ENCODE measurements at regions not wholly inside any gene's neighbourhood (a gene's known extent, or its start where the extent isn't known, plus 50 kb on each side); places are given as distances from the start of the nearest gene placed in this dataset.
A peak's percentile ranks its signal among the peaks of the same experiment; 100 is the strongest.

- DNase-seq (ENCODE audit: low read depth) (no peak), FAIRE-seq (no peak)
- no peaks in the 10 kb centered on the region for H3K36me3 ChIP-seq (ENCODE audit: control insufficient read depth, insufficient read depth, low read length)
- no peaks in the 10 kb centered on the region for H3K27me3 ChIP-seq (ENCODE audit: control insufficient read depth, insufficient read depth, low read length)
- no peak overlapping the region for H3K4me3 ChIP-seq (ENCODE audit: low read depth, low read length)
- no peak for TF ChIP-seq CTCF (IDR thresholded peaks at IDR 0.05; ENCODE audit: insufficient read depth, low read length, severe bottlenecking)
These were observed 448.9 kb upstream of the DPH6 start for GRCh38 chr15:35994876-35995275.

- no peak for TF ChIP-seq CTCF (IDR thresholded peaks at IDR 0.05; ENCODE audit: insufficient read depth, low read length, severe bottlenecking)
- FAIRE-seq: no peak
- H3K4me3 ChIP-seq (ENCODE audit: low read depth, low read length): no peak overlapping the region
- no peaks in the 10 kb centered on the region for H3K27me3 ChIP-seq (ENCODE audit: control insufficient read depth, insufficient read depth, low read length)
- H3K36me3 ChIP-seq (ENCODE audit: control insufficient read depth, insufficient read depth, low read length): no peaks in the 10 kb centered on the region
- no peak for DNase-seq (ENCODE audit: low read depth)
These were observed 453.0 kb upstream of the DPH6 start for GRCh38 chr15:35998663-35999602.

- H3K36me3 ChIP-seq (ENCODE audit: control insufficient read depth, insufficient read depth, low read length): no peaks in the 10 kb centered on the region
- H3K27me3 ChIP-seq (ENCODE audit: control insufficient read depth, insufficient read depth, low read length): no peaks in the 10 kb centered on the region
- no peak for DNase-seq (ENCODE audit: low read depth)
- no peak for TF ChIP-seq CTCF (IDR thresholded peaks at IDR 0.05; ENCODE audit: insufficient read depth, low read length, severe bottlenecking)
- H3K4me3 ChIP-seq (ENCODE audit: low read depth, low read length): no peak overlapping the region
- FAIRE-seq: no peak
These were observed 459.0 kb upstream of the DPH6 start for GRCh38 chr15:36004891-36005490.

- Histone ChIP-seq H3K27me3 (ENCODE audit: control insufficient read depth, insufficient read depth, low read length) (no peaks in the 10 kb centered on the region), H3K4me3 (ENCODE audit: low read depth, low read length) (no peak overlapping the region), H3K36me3 (ENCODE audit: control insufficient read depth, insufficient read depth, low read length) (no peaks in the 10 kb centered on the region)
- FAIRE-seq (no peak), DNase-seq (ENCODE audit: low read depth) (peak; percentile 44)
- TF ChIP-seq CTCF (IDR thresholded peaks at IDR 0.05; ENCODE audit: insufficient read depth, low read length, severe bottlenecking): no peak
These were observed 459.6 kb upstream of the DPH6 start for GRCh38 chr15:36005542-36005941.

GRCh38 chr15:36007699-36008098, 461.7 kb upstream of the DPH6 start:
- Histone ChIP-seq H3K36me3 (ENCODE audit: control insufficient read depth, insufficient read depth, low read length) (no peaks in the 10 kb centered on the region), H3K4me3 (ENCODE audit: low read depth, low read length) (no peak overlapping the region), H3K27me3 (ENCODE audit: control insufficient read depth, insufficient read depth, low read length) (no peaks in the 10 kb centered on the region)
- FAIRE-seq: no peak
- no peak for DNase-seq (ENCODE audit: low read depth)
- TF ChIP-seq CTCF (IDR thresholded peaks at IDR 0.05; ENCODE audit: insufficient read depth, low read length, severe bottlenecking): no peak
